SK-N-MC (cell line): ENCODE measurements at regions not wholly inside any gene's neighbourhood (a gene's known extent, or its start where the extent isn't known, plus 50 kb on each side); places are given as distances from the start of the nearest gene placed in this dataset.

ENCODE experiments used
- EZH2 ChIP-seq: fragments of 200-600 bp; sonication (generic); IDR thresholded peaks from one replicate; pipeline ENCODE4 v1.6.1; 2017; ENCODE audit warnings: antibody characterized with exemption
- POLR2AphosphoS5 ChIP-seq: IDR thresholded peaks from 2 replicates; pipeline ENCODE4 v1.6.1; 2012; ENCODE audit warnings: mild to moderate bottlenecking, low read depth, low read length, borderline replicate concordance

DNA sequence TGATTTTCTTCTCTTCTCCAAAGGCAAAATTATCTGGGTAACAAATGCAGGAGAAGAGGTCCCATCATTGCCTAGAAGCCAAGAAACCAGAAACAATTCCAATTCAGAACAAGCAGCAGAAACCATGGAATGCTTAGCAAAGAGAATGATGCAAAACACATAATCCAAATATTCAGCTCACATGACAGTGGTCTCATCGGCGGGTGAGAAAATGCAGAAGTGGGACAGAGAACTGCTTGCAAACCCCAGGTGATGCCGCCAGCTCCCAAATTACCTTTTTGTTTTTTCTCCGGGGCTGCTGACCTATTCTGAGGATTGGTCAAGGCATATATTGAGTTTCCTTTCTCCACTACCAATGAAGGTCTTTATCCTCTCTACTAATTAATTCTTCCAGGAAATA, 99.7 kb downstream of the ZNF22 start:
- no peak for TF ChIP-seq POLR2AphosphoS5
- TF ChIP-seq EZH2: no peak
